ENCODE measurements at regions not wholly inside any gene's neighbourhood (a gene's known extent, or its start where the extent isn't known, plus 50 kb on each side); places are given as distances from the start of the nearest gene placed in this dataset.

DNA sequence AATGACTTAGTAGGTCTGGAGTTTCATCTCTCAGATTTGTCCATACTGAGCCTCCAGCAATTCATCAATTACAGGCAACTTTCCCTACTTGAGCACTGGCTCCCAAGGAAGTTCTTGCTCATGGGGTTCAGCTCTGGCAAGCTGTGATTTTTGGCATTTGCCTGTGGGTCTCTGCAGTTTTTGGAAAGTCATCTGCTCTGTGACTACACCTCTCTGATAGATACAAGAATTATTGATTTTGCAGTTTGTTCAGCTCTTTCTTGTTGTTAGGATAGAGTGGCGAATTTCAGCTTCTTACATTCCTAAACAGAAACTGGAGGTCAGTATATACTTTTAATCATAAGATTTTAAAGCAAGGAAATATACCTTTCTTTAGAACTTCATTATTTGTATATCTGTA is 209.7 kb upstream of the NPY2R start:
- ChIA-PET POLR2A (no interaction called here), CTCF (interaction anchor here (1.8 kb wide), 1 partner anchor 17 kb away, joined by 9 read pairs; no protein-coding TSS in a partner anchor)
- Histone ChIP-seq H3K4me3 (ENCODE audit: low read depth, low read length) (no peak overlapping the region), H3K27me3 (ENCODE audit: control insufficient read depth, insufficient read depth, low read length) (no peaks in the 10 kb centered on the region), H3K36me3 (ENCODE audit: control insufficient read depth, insufficient read depth, low read length) (no peaks in the 10 kb centered on the region)
- TF ChIP-seq, protein P1, sequence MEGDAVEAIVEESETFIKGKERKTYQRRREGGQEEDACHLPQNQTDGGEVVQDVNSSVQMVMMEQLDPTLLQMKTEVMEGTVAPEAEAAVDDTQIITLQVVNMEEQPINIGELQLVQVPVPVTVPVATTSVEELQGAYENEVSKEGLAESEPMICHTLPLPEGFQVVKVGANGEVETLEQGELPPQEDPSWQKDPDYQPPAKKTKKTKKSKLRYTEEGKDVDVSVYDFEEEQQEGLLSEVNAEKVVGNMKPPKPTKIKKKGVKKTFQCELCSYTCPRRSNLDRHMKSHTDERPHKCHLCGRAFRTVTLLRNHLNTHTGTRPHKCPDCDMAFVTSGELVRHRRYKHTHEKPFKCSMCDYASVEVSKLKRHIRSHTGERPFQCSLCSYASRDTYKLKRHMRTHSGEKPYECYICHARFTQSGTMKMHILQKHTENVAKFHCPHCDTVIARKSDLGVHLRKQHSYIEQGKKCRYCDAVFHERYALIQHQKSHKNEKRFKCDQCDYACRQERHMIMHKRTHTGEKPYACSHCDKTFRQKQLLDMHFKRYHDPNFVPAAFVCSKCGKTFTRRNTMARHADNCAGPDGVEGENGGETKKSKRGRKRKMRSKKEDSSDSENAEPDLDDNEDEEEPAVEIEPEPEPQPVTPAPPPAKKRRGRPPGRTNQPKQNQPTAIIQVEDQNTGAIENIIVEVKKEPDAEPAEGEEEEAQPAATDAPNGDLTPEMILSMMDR (IDR thresholded peaks at IDR 0.05; ENCODE audit: insufficient read depth, low read depth, low read length): no peak
- no peak for DNase-seq (ENCODE audit: low read depth)

DNA sequence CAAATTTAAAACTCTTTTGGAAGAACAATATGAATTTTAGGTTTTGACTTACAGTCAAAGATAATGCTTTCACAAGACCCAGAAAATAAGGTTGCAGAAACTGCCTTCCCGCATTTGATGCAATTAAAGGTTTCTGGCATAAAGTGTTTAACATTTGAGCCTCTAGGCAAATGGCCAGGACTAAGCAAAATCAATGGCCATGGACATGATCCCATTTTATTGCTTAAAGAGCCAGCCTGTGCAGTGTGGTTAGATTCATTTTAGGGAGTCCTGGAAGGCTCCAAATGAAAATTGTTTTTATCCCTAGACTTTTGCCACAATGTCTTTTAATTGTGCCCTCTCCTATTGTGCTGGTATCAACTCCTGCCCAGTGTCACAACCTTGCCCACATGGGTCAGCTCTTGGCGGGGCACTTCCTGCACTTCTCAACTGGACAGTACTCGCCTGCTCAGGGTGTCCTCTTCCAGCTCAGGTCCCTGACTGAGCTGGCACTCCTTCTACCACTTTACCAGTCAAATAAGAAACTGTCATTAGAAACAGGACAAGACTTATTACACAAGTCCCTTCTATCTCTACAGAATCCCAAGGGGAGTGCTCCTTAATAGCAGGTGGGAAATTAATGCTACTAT is 208.4 kb upstream of the NPY2R start:
- no peaks in the 10 kb centered on the region for H3K36me3 ChIP-seq (ENCODE audit: control insufficient read depth, insufficient read depth, low read length)
- no peak for DNase-seq (ENCODE audit: low read depth)
- POLR2A ChIA-PET: no interaction called here
- H3K27me3 ChIP-seq (ENCODE audit: control insufficient read depth, insufficient read depth, low read length): no peaks in the 10 kb centered on the region
- CTCF ChIA-PET: interaction anchor here (0.6 to 1.8 kb wide), 2 partner anchors 18 to 358 kb away, joined by 5 to 9 read pairs; no protein-coding TSS in a partner anchor
- no peak overlapping the region for H3K4me3 ChIP-seq (ENCODE audit: low read depth, low read length)
- TF ChIP-seq, protein P1 (IDR thresholded peaks at IDR 0.05; ENCODE audit: insufficient read depth, low read depth, low read length): no peak

DNA sequence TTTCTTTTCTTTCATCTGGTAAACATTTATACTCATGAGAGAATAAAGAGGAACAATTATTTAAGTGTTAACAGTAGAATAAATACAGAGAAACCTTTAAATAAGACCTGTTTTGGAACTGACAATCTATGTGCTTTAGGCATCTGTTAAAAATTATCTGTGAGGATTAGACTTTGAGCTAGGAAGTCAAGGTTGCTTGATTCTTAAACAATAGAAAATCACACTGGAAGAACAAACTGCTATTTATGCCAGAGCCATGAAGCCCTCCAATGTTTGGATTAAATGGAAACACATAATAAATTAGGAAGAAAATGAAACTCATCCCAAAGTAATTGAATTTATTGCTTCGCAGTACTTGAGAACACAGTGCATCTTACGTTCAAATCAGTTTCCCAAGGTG is 207.2 kb upstream of the NPY2R start:
- Histone ChIP-seq H3K4me3 (ENCODE audit: low read depth, low read length) (no peak overlapping the region), H3K36me3 (ENCODE audit: control insufficient read depth, insufficient read depth, low read length) (no peaks in the 10 kb centered on the region), H3K27me3 (ENCODE audit: control insufficient read depth, insufficient read depth, low read length) (no peaks in the 10 kb centered on the region)
- ChIA-PET POLR2A (no interaction called here), CTCF (no interaction called here)
- no peak for DNase-seq (ENCODE audit: low read depth)
- TF ChIP-seq, protein P1 (IDR thresholded peaks at IDR 0.05; ENCODE audit: insufficient read depth, low read depth, low read length): no peak

DNA sequence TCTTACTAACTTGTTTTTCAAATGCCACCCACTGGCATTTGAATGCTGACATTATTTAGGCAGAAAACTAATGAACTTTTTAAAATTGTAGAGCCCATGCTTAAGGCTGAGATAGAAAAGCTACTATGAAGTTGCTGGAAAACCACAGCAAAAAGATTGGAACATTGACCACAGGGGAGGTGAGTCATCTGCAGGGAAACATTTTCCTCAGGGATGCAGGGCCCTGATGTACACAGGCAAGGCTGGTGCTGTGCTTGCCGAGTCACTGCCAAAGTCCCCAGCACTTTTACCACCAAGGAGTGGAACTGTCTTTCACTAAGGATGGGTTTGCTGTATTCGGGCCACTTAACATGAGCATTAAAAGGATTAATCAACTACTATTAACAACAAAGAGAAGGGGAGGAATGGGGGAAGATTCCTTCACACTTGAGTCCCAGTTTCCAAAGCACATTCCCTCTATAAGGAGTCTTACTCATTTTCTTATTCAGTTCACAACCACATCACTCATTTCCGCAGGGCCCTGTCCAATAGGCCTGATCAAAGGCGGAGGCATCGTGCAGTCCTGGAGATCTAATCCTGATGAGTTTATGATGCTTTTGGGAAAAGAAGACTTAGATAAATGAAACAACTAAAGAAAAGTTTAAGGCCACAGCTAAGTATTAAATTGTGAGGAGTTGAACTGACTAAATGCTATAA is 202.9 kb upstream of the NPY2R start:
- no peak for DNase-seq (ENCODE audit: low read depth)
- Histone ChIP-seq H3K27me3 (ENCODE audit: control insufficient read depth, insufficient read depth, low read length) (no peaks in the 10 kb centered on the region), H3K36me3 (ENCODE audit: control insufficient read depth, insufficient read depth, low read length) (no peaks in the 10 kb centered on the region), H3K4me3 (ENCODE audit: low read depth, low read length) (no peak overlapping the region)
- ChIA-PET POLR2A (no interaction called here), CTCF (no interaction called here)
- TF ChIP-seq, protein P1 (IDR thresholded peaks at IDR 0.05; ENCODE audit: insufficient read depth, low read depth, low read length): no peak

DNA sequence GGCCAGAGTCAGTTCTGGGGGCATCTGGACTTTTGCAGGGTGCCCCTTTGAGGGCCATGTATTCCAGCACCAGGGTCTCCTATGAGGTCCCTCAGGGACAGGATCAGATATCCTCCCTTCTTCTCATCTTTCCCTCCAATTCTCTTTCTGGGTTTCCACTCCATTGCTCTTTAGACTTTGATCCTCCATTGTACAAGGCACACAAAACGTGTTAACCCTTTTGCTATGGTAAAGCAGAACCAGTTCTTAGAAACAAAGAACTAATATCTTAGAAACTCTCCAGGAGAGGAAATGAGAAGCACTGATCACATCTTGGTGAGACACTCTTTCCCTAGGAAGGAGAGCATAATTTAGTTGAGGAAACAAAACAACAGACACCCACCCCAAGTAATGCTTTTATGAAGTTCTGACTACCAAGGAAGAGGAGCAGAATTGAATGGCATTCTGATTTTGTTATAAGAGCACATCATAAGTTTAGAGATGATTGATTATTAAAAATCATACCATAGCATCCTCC is 200.7 kb upstream of the NPY2R start:
- no peaks in the 10 kb centered on the region for H3K36me3 ChIP-seq (ENCODE audit: control insufficient read depth, insufficient read depth, low read length)
- no peaks in the 10 kb centered on the region for H3K27me3 ChIP-seq (ENCODE audit: control insufficient read depth, insufficient read depth, low read length)
- ChIA-PET POLR2A (no interaction called here), CTCF (no interaction called here)
- DNase-seq (ENCODE audit: low read depth): no peak
- H3K4me3 ChIP-seq (ENCODE audit: low read depth, low read length): no peak overlapping the region
- TF ChIP-seq, protein P1 (IDR thresholded peaks at IDR 0.05; ENCODE audit: insufficient read depth, low read depth, low read length): no peak
